ENCODE measurements at regions not wholly inside any gene's neighbourhood (a gene's known extent, or its start where the extent isn't known, plus 50 kb on each side); places are given as distances from the start of the nearest gene placed in this dataset.

GRCh38 chr2:239670463-239671120 lies 269.8 kb upstream of the HDAC4 start:
- DNase-seq (ENCODE audit: low read depth): no peak

GRCh38 chr2:239669899-239670460 lies 269.2 kb upstream of the HDAC4 start:
- no peak for DNase-seq (ENCODE audit: low read depth)

- DNase-seq (ENCODE audit: low read depth): no peak
Measured at GRCh38 chr2:239669181-239669898, 268.5 kb upstream of the HDAC4 start.

DNA sequence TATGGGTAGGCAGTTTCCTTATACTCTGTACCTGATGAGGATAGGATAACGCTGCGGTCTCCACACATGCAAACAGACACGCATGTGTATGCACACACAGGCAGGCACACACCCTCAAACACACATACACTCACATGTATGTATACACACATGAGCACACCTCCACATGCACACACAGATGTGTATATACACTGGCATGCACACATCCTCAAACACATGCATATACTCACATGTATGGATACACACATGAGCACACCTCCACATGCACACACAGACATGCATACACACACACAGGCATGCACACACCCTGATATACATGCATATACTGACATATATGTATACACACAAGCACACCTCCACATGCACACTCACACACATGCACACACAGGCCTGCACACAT lies 267.8 kb upstream of the HDAC4 start:
- no peak for DNase-seq (ENCODE audit: low read depth)

DNA sequence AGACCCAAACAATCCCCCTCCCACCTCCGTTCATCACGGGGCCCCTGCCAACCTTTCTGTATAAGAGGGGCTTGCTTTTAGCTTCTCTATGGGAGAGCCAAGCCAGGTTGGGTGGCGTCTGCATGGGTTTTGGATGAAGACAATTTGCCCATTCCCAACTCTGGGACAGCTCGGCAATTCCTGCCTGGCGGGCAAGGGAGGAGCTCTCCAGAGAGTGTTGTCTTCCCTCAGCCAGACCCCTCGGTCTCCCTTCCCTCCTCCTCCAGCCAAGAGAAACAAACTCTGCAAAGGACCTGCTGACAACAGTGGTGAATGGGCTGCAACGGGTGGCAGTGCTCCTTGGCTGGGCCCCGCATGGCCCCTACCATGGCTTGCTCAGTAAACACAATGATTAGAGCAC lies 267.2 kb upstream of the HDAC4 start:
- no peak for DNase-seq (ENCODE audit: low read depth)

DNA sequence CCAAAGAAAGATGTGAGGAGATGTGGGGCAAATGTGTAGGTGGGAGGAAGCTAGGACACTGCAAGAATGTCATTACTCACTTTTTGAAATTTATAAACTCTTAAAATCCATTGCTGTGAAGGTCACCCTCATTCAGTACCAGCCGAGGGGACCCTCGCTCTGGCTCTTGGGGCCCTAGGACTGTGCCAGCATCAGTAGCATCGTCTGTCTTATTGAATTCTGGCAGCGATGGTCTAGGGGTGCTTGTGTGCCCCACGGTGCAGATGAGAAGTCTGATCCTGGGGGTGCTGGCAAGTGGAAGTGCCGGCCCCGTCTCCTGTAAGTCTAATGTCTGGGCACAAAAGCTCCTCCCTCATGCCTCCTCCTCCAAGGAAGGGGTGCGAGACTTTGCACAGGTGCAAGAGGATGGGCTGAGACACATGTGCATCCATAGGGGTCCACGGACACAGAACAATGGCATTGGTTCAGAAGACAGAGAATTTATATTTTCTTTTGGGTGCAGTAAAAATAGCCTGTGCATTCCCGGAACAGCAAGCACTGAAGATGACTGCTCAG lies 266.7 kb upstream of the HDAC4 start:
- no peak for DNase-seq (ENCODE audit: low read depth)

GRCh38 chr2:239666855-239667376 lies 266.1 kb upstream of the HDAC4 start:
- DNase-seq (ENCODE audit: low read depth): no peak

- DNase-seq (ENCODE audit: low read depth): no peak
Measured at GRCh38 chr2:239666053-239666854, 265.4 kb upstream of the HDAC4 start.

DNA sequence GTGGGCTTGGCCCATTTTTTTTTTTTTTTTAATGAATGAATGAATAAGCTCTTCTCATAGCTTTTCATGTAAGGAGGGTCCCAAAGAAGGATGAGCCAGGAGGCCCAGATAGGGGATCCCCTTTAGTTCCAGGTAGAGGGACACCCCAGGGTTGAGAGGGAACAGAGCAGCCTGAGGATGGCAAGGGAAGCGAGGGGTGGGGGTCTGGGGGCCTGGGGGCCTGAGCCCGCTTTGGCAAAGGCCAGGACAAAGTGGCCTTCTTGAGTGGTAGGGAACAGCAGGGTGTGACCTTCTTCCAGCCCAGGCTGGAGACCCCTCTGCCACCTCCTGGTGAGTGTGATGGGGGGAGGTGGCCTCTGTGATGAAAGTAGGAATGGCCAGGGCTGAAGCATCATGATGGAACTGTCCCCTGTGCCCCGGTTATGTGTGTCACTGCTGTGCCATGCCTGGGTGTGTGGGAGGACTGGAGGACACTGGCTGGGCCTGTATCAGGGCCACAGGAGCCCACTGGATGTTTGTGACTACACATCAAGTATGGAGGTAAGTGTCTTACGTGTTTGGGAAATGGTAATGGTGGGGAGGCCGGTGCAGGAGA lies 263.5 kb upstream of the HDAC4 start:
- no peak for DNase-seq (ENCODE audit: low read depth)

DNA sequence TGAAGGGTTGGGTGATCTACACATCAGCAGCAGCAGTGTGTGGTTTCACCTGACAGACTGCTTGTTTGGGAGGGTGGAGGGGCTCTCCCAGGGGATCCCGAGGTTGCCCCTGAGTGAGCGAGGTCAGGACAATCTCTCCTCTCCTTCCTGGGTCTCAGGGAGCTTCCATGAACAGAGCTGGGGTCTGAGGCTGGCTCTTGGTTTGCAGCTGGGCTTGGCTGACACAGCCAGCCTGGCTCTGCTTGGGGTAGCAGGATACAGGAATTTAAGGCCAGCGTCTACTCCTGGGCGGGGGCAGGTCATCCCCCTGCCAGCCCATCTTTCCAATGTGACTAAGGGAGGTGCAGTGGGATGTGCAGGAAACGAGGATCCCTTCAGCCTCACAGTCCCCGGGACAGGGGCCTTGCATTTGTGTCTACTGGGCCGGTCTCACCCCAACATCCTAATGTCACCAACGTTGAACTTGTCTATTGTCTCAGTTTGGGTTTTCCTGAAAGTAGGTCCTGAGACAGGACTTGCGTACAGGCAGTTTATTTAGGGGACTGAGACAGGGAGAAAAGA lies 262.6 kb upstream of the HDAC4 start:
- DNase-seq (ENCODE audit: low read depth): no peak

DNA sequence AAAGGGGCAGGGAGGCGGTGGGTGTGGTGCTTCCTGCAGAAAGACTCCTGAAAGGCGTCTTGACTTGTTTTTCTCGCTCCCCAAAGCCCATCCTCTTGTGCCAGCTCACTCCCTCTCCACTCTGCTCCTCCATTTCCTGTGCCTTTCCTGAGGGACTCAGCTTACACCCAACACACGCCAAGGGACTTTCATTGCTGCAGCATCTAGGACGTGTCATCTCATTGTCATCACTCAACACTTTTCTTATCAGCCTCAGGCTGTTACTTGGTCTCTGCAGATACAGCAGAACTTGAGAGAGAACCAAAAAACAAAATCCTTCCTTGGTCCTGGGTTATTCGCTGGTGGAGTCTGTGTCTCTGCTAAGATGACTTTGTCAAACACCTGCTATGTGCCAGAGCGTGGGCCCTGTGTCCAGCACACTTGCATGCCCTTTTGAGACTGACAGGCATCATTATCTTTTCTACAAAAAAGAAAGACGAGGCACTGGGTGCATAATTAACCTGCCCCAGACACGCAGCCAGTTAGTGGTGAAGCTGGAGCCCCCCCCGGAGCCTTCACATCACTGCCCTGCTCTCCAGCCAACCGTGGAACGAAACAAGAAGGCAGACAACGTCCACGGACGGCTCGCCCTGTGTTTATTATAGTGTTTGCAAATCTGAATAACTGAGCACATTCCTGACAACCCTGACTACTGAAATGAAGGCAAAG lies 261.7 kb upstream of the HDAC4 start:
- no peak for DNase-seq (ENCODE audit: low read depth)

DNA sequence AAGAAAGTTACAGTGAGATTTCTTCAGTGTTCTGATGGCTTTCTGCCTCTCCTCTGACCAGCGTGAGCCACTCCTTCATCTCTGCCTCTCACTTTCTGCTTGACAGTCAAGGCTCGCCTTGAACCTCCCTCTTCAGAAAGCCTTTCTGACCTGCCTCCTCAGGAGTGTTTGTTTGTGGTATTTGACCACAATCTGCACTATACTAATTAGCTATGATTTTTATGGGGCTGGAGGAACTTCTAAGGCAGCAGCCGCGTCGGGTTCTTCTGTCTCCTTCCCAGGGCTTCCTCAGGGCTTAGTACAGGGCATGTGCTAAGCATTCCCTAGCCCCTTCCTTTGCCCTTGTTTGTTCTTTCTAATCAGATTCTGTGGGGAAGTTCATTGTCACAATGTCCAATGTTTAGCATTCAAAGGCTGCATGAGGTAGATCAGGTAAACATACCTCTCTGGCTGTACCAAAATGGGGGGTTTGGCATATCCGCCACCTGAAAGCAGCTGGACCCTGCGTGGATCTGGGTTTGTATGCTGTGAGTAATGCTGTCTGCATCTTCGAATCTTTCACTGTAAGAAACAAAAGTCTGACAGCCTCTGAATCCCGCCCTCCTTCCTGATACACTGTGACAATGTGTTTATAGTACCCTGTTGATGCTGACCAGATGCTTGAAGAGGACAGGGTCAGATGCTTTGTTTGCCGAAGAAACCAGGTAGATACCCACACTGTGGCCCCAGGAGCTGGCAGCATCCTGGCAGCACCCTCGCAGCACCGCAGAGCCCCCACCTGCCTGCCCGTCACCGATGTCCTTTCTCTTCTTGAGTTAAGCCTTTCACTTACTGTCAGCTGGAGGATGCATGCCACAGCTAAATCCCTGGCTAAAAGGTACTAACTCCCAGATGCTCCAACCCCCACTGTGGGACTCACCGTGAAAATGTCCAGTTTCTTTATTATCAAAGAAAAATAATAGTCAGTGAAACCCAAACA lies 260.8 kb upstream of the HDAC4 start:
- no peak for DNase-seq (ENCODE audit: low read depth)

DNA sequence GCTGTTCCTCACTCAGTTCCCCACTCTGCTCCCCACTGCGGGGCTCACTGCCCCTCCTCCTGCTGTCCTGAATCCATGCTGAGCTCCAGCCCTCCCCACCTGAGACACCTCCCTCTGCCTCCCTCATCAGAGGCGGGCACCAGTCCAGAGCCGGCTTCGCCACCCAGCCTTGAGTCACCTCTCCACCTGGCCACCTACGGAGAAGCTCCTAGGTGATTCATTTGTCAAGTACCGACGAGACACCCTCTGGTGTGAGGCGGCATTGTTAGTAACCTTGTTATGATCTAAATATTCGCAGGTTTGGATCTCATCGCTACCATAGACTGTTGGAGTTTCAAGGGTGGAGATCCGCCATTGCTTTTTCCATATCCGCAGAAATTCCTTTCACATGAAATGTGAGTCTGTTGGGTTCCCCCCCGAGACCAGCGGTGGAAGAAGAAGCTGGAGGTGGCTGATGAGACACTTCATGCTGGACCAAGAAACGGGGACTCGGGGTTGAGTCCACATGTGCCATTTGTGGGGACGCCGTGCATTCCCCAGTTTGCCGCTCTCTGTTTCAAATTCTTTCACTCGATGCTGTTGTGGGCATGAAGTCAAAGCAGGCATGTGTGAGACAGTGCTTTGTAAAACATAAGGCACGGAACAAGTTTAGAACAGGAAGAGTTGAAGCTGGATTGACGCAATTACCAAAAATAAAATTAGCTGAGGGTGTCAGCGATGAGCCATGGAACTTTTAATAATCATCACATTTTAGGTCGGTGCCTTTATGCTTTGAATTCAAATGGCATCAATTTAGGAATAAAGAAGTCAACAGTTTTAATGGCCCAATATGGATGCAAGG lies 259.8 kb upstream of the HDAC4 start:
- no peak for DNase-seq (ENCODE audit: low read depth)

DNA sequence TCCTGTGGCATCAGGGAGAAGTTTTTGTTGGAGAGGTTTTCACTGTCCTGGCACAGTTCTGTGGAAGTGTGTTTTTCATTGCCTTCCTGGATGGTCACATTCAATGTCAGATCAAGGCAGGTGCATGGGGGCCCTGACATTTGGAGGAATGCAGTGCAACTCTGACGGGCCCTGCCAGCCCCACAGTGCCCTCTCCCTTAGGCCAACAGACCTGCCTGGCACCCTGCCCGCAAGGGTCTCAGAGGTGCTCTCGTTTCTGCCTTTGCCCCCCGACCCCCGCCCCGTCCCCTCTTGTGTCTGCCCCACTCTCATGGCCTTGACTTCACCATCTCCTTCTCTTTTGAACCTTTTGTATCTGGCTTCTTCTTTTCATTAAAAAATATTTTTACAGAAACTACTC lies 257.2 kb upstream of the HDAC4 start:
- no peak for DNase-seq (ENCODE audit: low read depth)

- no peak for DNase-seq (ENCODE audit: low read depth)
Measured at GRCh38 chr2:239657236-239657635, 256.4 kb upstream of the HDAC4 start.

DNA sequence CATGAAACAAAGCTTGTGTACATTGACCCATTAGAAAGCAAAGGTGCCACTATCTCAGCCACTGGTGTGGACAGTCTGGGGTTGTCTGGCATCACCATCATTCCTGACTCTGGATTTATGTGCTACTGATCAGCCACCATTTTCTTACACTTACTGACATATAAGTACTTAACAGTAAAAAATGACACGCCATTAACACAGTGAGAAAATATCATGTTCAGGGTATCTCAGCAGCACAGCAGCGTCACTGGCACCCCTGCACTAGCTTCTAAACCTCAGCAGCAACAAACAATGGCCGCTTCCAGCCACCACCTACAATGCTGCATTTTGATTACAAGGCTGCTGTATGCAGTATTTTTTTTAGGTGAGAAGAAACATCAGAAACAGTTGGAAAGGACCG lies 253.4 kb upstream of the HDAC4 start:
- no peak for DNase-seq (ENCODE audit: low read depth)

GRCh38 chr2:239651859-239652258 lies 251.0 kb upstream of the HDAC4 start:
- DNase-seq (ENCODE audit: low read depth): no peak

DNA sequence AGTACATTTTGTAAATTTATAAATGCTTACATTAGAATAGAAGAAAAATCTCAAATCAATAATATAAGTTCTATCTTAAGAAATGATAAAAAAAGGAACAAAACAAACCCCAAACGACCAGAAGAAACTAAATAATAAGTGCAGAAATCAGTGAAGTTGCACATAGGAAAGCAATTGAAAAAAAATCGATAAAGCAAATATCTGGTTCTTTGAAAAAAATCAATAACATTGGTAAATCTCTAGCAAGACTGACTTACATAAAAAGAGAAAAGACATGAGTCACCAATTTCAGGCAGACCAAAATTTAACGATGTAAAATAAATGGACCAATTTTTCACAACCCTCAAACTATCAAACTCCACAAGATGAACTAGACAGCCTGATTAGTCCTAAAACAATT lies 249.9 kb upstream of the HDAC4 start:
- no peak for DNase-seq (ENCODE audit: low read depth)

DNA sequence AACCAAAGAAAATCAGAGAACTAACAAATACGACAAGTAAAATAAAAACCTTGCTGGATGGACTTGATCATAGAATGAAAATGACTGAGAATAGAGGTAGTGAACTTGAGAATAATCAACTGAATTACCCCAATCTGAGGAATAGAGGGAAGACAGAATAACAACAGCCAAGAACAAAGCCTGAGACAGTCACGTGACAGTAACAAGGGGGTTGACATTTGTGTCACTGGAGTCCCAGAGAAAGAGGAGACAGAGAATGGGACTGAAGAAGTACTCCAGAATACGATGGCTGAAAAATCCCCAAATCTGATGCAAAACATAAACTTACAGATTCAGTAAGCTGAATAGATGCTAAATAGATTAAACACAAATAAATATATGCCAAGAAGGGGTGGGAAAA lies 248.5 kb upstream of the HDAC4 start:
- DNase-seq (ENCODE audit: low read depth): no peak
